Retina (tissue), 1 donor: ENCODE measurements at regions not wholly inside any gene's neighbourhood (a gene's known extent, or its start where the extent isn't known, plus 50 kb on each side); places are given as distances from the start of the nearest gene placed in this dataset.

Experiments used
- DNase-seq: peaks from one replicate; pipeline ENCODE4 v3.0.0-alpha.2; 2016

DNA sequence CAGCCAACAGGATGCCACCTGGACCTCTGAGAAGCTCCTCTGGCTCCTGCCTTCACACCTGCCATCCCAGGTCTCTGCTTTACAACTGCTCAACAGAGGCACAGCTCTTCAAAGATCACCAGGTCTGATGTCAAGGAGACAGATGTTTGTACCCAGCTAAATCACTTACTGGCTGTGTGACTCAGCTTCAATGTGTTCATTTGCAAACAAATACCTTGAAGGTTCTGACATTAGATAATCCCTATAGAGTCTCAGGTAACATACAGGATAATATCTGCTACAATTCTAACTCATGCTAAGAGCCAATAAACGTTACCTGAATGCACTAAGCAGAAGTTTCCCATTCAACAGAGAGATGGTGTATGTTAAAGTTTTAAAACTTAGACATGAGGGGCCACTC, 163.4 kb upstream of the IGF1R start:
- DNase-seq, result no peak

DNA sequence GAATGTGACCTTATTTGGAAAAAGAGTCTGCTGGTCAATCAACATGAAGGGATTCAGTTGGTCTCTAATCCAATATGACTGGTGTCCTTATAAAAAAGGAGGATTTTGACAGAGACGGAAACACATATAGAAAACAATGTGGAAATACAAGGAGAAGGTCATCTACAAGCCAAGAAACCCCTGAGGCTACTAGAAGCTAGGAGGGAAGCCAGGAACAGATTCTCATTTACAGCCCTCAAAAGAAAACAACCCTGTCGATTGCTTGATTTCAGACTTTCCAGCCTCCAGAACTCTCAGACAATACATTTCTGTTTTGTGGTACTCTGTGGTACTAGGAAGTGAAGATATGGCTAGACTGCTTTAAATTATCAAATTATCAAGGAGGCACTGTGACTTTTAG, 162.9 kb upstream of the IGF1R start:
- DNase-seq, result no peak

DNA sequence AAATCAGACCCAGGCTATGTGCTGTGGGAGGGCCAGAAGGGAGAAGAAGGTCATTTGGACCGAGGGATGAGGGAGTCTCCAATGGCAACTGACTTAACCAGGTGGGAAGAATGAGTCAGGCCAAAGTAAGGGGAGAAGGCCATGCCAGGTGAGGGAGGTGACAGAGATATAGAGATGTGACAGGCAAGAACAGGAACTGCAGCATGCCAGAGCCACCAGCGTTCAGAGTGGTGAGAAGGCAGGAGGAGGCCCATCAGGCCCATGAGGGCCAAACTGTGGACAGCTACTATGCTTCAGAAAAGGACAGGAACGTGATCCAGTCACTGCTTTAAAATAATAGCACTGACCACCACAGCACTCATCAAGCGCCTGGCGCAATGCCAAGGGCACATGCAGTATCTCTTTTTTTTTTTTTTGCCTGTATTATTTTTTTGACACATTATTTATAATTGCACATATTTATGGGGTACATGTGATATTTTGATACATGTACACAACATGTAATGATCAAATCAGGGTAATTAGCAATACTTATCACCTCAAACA, 154.3 kb upstream of the IGF1R start:
- no peak for DNase-seq

DNA sequence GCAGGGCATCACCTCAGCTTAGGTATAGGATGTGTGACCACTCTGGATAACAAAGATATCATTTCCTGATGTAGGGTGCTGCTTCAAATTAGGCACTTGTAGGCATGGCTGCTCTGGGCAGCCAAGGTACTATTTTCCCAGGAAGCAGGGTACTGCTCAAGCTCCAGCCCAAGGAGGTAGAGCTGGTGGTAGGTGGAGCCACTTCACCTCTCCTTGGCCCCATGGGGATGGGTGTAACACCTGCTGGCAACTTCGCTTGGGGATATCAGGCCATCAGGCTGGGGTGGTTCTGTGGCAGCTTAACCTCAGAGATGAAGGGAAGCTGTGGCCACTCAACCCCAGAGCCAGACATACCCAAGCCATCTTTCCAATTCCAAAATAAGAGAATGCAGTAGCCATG, 147.1 kb upstream of the IGF1R start:
- DNase-seq, result no peak

DNA sequence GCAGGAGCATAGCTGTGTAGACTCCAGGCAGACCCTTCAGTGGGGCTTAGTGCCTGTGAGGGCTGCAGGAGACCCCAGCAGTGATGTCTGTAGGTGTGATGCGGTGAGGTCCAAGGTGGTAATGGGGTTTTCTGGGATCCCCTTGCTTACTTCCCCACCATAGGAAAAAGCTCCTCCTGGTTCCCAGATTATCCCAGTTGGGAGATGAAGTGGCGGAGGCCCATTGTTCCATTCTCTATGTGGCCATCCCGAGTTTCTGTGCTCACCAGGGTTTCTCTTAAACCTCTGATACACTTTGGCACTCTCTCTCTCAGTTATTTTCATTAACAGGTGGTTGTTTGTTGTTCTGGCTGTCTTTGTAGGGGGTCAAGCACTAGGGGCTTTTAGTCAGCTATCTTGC, 146.7 kb upstream of the IGF1R start:
- no peak for DNase-seq

DNA sequence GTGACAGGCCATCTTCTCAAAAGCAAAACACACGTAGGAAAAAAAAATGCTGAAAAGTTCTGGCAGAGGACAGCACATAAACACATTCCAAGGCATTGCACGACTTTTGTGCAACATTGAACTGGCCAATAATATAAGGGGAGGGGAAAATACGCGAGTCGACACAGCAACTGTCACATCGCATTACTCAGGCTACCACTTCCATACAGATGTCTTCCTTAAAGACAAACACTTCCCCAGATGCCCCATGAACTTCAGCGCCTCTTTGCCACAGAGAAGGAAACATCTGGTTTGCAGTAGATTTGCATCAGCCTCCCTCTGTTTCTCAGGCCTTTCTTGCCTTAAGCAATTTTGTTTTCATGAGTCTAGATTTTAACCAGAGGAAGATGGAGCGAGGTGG, 144.4 kb upstream of the IGF1R start:
- DNase-seq, result peak; percentile 61

DNA sequence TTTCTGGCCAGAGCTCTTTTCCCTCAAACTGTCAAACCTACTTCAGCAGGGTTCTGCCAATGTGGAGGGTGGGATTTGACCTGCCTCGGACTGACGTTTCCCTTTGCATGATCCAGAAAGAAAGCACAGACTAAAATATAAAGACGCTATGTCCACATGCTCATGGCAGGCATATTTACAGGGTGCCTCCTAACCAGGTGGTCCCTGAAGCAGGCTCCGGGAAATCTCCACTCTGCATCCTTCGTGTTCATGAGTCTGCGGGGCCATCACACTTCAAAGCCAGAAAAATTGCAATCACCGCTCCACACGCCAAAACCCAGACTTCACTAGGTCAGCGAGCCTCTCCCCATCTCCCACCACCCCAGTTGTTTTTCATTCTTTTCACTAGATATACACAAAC, 143.3 kb upstream of the IGF1R start:
- DNase-seq, result no peak

DNA sequence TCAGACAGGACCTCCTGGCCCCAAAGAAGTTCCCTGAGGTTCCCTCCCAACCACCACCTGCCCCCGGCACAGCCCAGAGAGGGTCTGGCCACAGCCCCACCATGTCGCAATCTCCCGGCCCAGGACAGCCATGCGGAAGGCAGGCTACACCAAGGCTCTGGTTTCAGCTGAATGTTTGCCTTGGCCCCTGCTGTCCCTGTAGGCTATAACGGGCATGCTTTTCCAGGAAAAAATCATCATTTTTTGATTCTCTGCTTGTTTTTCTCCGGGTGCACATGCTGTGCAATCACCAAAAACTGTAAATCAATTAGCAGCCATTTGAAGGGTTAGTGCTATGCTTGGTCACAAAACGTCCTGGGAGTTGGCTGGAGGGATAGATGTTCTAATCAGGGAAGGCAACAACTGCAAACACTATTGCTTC, 142.7 kb upstream of the IGF1R start:
- no peak for DNase-seq

DNA sequence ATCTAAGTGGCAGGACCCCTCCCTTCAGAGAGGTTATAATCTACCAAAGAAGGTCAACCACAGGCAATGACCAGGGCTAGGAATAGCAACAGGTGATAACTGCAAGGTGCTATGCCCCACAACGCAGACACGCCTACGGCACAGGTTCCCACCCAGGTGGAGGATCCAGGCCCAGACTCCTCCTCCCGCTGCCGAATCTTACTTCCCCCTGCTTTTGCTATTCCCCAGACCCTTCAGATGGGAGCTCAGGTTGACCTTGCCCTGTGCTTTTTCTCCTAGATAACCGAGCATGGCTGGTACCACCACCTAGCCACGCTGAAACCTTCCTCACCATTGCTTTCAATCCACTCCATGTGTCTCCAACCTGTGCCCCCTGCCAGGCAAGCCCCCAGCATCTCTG, 142.2 kb upstream of the IGF1R start:
- no peak for DNase-seq

DNA sequence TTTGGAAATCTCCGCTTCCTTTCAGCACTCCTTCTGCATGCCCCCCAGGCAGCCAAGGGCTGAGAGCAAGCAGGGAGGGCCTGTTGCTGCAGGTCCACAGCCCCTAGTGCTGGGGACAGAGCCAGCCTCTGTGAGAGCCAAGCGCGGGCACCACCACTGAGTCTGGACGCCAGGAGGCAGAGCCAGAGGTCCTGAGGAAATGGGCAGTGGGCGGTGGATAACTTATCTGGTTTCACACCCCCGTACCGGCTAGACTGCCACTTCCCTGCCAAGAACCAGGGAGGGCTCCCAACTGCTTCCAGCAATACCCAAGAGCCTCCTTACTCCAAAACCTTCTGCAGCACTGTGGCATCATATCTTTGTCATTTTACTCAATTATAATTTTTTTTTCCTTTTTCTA, 141.6 kb upstream of the IGF1R start:
- DNase-seq, result no peak

DNA sequence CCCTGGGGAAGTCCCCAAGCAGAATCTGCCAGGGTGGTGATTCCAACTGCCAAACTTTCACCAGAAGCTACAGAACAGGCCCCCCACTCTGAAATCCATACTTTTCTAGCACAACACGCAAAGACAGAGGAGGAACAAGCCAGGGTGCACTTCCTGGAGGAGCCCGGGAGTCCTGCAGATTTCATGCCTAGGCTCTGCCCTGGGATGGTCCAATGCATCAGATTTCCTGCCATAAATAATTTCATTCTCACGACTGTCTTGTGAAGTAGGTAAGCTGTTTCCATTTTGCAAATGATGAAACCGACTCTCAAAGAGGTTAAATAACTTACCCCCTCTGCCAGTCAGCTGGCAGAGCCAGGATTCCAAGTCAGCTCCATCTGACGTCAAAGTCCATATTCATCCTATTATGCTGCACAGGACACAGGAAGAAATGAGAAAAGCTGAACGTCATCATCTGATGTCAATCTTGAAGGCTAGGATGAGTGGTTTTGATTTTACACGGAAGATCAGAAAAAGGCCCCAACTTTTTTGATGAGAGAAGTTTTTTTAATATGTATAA, 134.8 kb upstream of the IGF1R start:
- DNase-seq, result no peak

DNA sequence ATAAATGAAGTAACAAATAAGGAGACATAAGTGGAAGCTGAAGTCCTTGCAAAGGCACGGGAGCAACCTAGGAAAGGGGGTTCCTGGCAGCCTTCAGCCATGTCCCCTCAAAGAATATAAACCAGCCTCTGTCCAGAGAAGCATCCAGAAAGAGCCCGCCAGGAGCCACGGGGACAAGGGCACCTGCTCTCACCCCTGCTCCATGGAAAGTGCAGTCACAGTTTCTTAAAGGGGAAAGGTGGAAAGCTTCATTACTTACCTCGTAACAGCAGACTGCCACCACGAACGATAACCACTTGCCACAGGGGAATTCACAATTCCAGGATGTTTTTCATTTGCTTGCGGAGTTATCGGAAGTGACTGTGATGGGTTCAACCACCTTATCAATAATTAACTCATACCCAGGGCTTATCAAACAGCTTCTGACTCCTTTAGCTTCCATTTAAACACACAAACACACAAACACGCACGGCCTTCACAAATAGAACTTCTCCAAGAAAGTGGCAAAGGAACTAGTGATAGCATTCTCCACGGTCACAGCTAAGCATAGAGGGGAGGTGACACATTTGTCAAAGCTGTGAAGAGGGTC, 134.2 kb upstream of the IGF1R start:
- DNase-seq, result no peak

DNA sequence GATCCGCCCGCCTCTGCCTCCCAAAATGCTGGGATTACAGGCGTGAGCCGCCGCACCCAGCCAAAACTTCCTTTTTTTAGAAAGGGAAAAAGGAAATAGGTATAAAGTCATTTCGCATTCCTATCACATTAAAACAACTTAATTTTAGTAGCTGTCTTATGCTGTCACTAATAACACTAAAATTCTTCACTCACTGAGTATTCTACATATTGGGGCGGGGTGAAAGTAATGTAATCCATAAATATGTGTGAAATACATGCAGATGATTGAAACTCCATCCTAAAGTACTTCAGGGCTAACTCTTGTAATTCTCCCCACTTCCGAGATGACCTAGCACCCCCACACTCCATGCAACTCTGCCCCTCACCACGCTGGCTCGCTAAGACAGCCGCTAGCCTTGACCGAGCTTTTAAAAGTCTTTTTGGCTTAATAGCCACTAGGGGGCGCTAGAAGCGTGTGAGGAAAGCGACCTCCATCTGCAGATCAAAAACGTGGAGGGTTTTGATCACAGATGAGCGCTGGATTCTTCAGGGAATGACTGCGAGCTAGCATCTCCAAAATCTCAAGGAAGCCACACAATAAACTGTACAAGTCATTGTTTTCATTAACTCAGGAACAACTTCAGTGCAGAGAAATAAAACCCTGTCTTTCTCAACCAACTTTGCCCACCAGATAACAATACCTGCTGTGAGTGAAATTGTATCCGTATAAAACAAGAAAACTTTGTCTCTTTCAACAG, 129.3 kb upstream of the IGF1R start:
- DNase-seq, result peak; percentile 84

DNA sequence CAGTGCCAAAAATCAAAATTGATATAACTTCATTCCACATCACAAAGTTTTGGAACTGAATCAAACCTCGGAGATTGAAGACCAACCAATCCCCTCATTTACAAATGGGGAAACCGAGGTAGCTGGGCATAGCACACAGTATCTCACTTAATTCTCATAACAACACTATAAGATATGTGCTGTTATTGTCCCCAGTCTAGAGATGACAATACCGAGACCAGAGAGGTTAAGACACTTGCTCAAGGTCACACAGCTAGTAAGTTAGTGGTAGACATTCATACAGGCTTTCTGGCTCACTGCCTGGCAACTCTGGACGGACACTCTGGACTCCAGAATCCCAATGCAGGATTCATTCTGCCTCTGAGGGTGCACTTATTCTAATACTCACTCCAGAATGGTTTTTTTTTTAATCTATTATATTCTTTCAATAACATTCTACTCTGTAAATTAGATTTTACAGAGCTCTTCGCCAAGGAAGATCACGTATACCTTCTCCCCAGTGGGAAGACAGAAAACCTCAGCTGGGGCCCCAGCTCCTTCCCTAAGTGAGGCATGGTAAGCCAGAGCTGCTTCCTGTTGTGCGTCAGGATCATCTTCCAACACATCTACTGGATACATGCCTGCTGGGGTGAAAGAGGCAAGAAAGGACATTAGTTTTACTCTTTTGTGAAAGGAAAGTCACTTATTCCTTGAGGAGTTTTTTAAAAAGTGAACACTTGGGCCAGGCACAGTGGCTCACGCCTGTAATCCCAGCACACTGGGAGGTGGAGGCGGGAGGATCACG, 128.4 kb upstream of the IGF1R start:
- no peak for DNase-seq

DNA sequence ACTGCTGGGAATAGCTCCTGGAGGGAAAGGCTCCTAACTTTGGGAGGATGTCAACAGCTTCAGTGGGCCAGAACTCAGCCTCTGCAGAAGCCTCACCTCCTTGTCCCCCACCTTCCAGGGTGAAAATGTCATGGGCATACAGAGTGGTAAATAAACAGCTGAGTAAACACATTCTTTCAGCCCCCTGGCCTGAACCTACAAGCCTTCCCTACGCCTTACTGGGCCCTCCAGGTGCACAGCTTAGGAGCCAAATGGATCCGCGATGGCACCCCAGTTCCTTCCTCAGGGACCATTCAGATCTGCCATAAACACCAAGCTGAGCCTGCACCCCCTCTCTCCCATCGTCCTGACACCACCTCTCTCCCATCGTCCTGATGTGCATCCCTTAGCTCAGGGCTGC, 126.2 kb upstream of the IGF1R start:
- no peak for DNase-seq

DNA sequence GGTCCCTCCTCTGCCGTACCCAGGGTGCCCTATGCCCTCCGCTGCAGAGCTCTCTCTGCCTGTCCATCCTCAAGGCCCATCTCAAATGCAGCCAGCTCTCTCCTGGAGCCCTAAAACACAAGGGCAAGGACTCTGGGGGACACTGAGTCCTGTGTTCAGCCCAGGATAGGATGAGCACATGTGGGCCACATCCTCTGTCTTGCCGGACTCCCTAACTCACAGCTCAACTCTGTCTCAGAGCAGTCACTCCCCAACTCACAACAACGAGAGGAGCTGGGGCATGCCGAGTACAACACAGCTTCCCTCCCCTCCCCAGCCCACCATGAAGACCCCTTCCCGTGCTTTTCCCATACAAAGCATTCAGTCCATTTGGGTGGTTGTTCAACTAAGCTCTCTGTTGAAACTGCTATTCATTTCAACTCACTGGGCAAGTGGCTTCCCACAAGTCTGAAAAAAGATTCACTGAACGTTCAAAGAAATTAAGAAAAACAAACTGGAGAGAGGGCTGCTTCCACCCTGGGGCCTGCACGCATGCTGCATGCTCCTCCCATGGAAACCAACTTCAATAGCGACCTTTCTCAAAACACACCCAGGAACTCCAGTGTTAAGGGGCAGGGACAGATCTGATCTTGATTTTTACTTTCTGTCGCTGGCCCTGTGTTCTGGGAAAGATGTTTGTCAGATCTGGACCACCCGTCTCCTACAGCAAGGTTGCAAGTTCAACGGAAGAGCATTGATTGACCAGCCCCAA, 124.3 kb upstream of the IGF1R start:
- DNase-seq, result peak; percentile 37

DNA sequence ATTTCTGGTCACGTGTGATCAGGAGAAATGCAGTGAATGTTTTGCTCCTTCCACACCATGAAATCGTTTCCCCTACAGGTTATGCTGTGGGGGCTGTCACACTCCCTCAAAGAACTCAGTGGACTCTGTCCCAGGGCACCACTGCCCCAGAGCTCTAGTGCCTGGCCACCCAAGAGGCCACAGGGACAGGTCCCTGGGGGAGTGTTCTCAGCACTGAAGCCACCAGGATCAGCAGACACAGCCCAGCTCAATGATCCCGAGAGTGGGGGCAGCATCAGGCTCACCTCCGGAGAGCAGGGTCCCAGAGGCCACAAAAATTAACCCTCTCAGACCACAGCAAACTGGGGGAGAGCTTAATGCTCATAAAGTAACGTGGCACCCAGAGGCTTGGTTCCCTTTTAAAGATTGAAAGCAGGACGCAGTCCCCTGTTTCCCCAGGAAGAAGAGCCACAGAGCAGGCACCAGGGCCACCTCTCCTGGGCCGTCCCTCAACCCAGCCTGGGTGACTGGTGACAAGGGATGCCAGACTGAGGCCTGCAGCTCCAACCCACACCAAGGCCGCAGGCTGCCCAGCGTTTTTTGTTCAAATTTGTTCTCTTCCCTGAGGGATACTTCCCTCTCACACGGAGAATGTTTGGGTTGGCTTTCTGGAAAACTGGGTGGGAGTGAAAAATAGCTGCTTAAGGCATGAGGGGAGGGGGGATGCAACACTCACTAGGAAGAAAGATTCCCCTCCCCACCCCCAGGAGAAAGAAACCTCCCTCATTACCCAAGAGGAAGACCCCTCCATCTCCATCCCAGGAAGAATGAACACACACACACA, 123.3 kb upstream of the IGF1R start:
- DNase-seq, result peak; percentile 36

DNA sequence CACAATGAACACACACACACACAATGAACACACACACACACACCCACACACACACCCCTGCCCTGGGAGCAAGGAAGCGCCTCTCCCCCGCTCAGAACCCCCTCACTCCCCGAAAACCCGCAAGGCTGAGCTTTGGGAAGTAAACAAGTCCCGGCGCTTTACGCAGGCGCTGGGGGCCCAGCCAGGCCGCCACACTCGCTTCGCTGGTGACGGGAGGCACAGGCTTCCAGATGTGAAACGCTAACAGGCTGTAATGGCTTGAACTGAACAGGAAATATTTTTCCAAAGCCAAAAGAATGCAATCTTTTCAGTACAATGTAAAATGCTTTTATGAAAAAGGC, 122.7 kb upstream of the IGF1R start:
- no peak for DNase-seq

DNA sequence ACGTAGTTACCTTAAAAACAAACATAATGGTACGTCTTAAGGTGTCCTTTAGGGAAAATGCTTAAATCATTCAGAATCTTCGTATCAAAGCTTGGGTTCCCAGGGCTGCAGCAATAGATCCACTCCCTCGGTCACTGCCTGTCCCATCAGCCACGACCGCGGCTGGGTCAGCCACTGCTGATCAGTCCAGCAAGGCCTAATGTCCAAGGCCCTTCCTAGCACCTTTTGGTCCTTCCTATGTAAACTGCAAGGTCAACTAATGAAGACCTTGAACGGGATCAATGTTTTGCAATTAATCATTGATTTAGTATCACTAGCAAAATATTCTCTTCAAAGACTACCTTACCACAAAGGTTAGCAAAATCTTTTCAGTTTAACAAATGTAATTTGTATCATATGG, 122.2 kb upstream of the IGF1R start:
- DNase-seq, result no peak

DNA sequence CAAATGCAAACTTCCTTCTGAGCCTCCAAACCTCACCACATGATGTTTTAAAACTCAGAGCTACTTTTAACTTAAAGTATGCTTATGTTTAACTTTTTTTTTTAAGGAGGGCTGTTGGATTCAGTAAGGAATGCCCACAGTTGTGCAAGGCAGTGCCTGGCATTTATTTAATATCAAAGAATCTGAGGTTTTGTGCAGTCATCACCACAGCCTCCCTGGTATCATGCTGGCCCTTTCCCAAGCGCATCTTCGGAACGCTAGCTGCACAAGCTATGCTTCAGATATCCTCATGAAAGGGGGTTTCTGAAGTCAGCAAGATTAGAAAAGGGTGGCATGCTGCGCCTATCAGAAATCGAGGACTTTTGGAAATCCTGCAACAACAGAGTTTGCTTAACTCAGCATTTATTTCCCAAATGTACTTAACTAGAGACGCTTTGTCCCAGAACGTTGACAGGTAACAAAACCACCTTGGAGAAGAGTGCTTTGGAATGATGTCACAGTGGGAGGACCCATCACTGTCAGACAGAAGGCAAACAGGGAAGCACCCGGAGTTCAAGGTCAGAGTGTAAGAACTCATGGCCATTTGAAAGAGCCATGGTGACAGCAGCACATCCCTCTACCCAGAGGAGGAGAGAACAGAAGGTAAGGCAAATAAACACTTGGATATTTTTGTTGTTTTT, 120.2 kb upstream of the IGF1R start:
- DNase-seq, result no peak
